ENCODE measurements at regions not wholly inside any gene's neighbourhood (a gene's known extent, or its start where the extent isn't known, plus 50 kb on each side); places are given as distances from the start of the nearest gene placed in this dataset.
"Not testable (repeated sequence)": the region's sequence is repeated elsewhere in the genome, so short reads cannot be mapped to it uniquely, and the experiment has no call there.

GRCh38 chrX:98231003-98231402, 1347.3 kb downstream of the RPA4 start:
- no TSS peak for BruUV-seq (replicated peaks)
- TF ChIP-seq TCF7L2 (IDR thresholded peaks at IDR 0.05; ENCODE audit: low read depth, low read length) (no peak), SIN3A (IDR thresholded peaks at IDR 0.05; ENCODE audit: borderline replicate concordance, insufficient read depth, low read depth, low read length) (no peak), POLR2AphosphoS5 (IDR thresholded peaks at IDR 0.05; ENCODE audit: low read depth, low read length) (no peak), REST (IDR thresholded peaks at IDR 0.05; ENCODE audit: insufficient read depth in 1 of 2, low read depth in 2 of 2, low read length in 1 of 2) (no peak)
- TF ChIP-seq, protein P1, sequence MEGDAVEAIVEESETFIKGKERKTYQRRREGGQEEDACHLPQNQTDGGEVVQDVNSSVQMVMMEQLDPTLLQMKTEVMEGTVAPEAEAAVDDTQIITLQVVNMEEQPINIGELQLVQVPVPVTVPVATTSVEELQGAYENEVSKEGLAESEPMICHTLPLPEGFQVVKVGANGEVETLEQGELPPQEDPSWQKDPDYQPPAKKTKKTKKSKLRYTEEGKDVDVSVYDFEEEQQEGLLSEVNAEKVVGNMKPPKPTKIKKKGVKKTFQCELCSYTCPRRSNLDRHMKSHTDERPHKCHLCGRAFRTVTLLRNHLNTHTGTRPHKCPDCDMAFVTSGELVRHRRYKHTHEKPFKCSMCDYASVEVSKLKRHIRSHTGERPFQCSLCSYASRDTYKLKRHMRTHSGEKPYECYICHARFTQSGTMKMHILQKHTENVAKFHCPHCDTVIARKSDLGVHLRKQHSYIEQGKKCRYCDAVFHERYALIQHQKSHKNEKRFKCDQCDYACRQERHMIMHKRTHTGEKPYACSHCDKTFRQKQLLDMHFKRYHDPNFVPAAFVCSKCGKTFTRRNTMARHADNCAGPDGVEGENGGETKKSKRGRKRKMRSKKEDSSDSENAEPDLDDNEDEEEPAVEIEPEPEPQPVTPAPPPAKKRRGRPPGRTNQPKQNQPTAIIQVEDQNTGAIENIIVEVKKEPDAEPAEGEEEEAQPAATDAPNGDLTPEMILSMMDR (IDR thresholded peaks at IDR 0.05), result no peak
- Histone ChIP-seq H3K27ac (ENCODE audit: low read length) (no peak overlapping the region), H3K4me1 (ENCODE audit: control insufficient read depth, insufficient read depth, low read length) (no peaks in the 10 kb centered on the region), H3K9me3 (ENCODE audit: control insufficient read depth, insufficient read depth, low read depth, low read length) (no peaks in the 10 kb centered on the region), H3K36me3 (ENCODE audit: control insufficient read depth, insufficient read depth, low read length) (no peaks in the 10 kb centered on the region), H3K27me3 (ENCODE audit: control insufficient read depth, insufficient read depth, low read length) (no peaks in the 10 kb centered on the region), H3K4me3 (ENCODE audit: low read depth in 2 of 2, low read length in 2 of 2) (no peak overlapping the region)
- CTCF ChIA-PET, result no interaction called here
- POLR2A ChIA-PET, result no interaction called here
- DNase-seq (ENCODE audit: low read depth, low spot score), result no peak
- intact Hi-C loops (cut with micrococcal nuclease; ENCODE audit: unreplicated experiment) (no loop called here), in situ Hi-C loops (cut with HindIII; ENCODE audit: low pct_unique_long_range_greater_than_20kb, low sequenced_read_pairs) (no loop called here)
- no peak for ATAC-seq

GRCh38 chrX:98240061-98240460, 1356.4 kb downstream of the RPA4 start:
- in situ Hi-C loops (cut with HindIII; ENCODE audit: low pct_unique_long_range_greater_than_20kb, low sequenced_read_pairs); DNase-seq (ENCODE audit: low read depth, low spot score); POLR2A ChIA-PET; H3K27me3 ChIP-seq (ENCODE audit: control insufficient read depth, insufficient read depth, low read length); H3K9me3 ChIP-seq (ENCODE audit: control insufficient read depth, insufficient read depth, low read depth, low read length); intact Hi-C loops (cut with micrococcal nuclease; ENCODE audit: unreplicated experiment); H3K27ac ChIP-seq (ENCODE audit: low read length); CTCF ChIA-PET; H3K4me3 ChIP-seq (ENCODE audit: low read depth in 2 of 2, low read length in 2 of 2); H3K4me1 ChIP-seq (ENCODE audit: control insufficient read depth, insufficient read depth, low read length); ATAC-seq; H3K36me3 ChIP-seq (ENCODE audit: control insufficient read depth, insufficient read depth, low read length); BruUV-seq (replicated peaks): not testable (repeated sequence)

- no TSS peak for BruUV-seq (replicated peaks)
- ATAC-seq (no peak), DNase-seq (ENCODE audit: low read depth, low spot score) (no peak)
- in situ Hi-C loops (cut with HindIII; ENCODE audit: low pct_unique_long_range_greater_than_20kb, low sequenced_read_pairs) (no loop called here), intact Hi-C loops (cut with micrococcal nuclease; ENCODE audit: unreplicated experiment) (no loop called here)
- TF ChIP-seq TCF7L2 (IDR thresholded peaks at IDR 0.05; ENCODE audit: low read depth, low read length), result no peak
- TF ChIP-seq POLR2AphosphoS5 (IDR thresholded peaks at IDR 0.05; ENCODE audit: low read depth, low read length), result no peak
- TF ChIP-seq, protein P1 (IDR thresholded peaks at IDR 0.05), result no peak
- no peak for TF ChIP-seq SIN3A (IDR thresholded peaks at IDR 0.05; ENCODE audit: borderline replicate concordance, insufficient read depth, low read depth, low read length)
- Histone ChIP-seq H3K36me3 (ENCODE audit: control insufficient read depth, insufficient read depth, low read length) (no peaks in the 10 kb centered on the region), H3K27me3 (ENCODE audit: control insufficient read depth, insufficient read depth, low read length) (no peaks in the 10 kb centered on the region), H3K4me1 (ENCODE audit: control insufficient read depth, insufficient read depth, low read length) (no peaks in the 10 kb centered on the region), H3K27ac (ENCODE audit: low read length) (no peak overlapping the region), H3K9me3 (ENCODE audit: control insufficient read depth, insufficient read depth, low read depth, low read length) (no peaks in the 10 kb centered on the region), H3K4me3 (ENCODE audit: low read depth in 2 of 2, low read length in 2 of 2) (no peak overlapping the region)
- ChIA-PET POLR2A (no interaction called here), CTCF (no interaction called here)
Measured at GRCh38 chrX:98263135-98263534, 1379.4 kb downstream of the RPA4 start.
